ENCODE measurements at regions not wholly inside any gene's neighbourhood (a gene's known extent, or its start where the extent isn't known, plus 50 kb on each side); places are given as distances from the start of the nearest gene placed in this dataset.

GRCh38 chr3:69690-70089 lies 126.9 kb upstream of the CHL1 start:
- Histone ChIP-seq H3K4me3 (replicated peaks in 1 of 3; ENCODE audit: low read depth in 2 of 3, low read length in 3 of 3) (no peak overlapping the region), H3K9ac (ENCODE audit: insufficient read depth, low read length, poor library complexity, severe bottlenecking) (no peak overlapping the region), H3K27me3 (ENCODE audit: control insufficient read depth in 2 of 2, insufficient read depth in 2 of 2, low read length in 2 of 2) (no peaks in the 10 kb centered on the region), H3K4me2 (replicated peaks; ENCODE audit: extremely low read depth, low read length, poor library complexity, severe bottlenecking) (no peak overlapping the region), H3K4me1 (ENCODE audit: control insufficient read depth in 1 of 2, insufficient read depth in 2 of 2, low read length in 2 of 2) (no peaks in the 10 kb centered on the region), H3K36me3 (replicated peaks in 1 of 2; ENCODE audit: control insufficient read depth in 1 of 2, insufficient read depth in 2 of 2, low read length in 2 of 2) (no peaks in the 10 kb centered on the region), H3K27ac (ENCODE audit: low read depth in 1 of 2, low read length in 2 of 2) (no peak overlapping the region), H3K9me3 (replicated peaks in 1 of 2; ENCODE audit: control insufficient read depth in 1 of 2, insufficient read depth in 1 of 2, low read length in 2 of 2) (no peaks in the 10 kb centered on the region), H4K20me1 (ENCODE audit: insufficient read depth, low read length) (no peaks in the 10 kb centered on the region), H3K79me2 (ENCODE audit: insufficient read depth, low read length) (no peaks in the 10 kb centered on the region), H2AFZ (ENCODE audit: insufficient read depth, low read depth, low read length, poor library complexity, severe bottlenecking) (no peak overlapping the region)
- Mint-ChIP-seq H3K4me3 (no peak overlapping the region), H3K27me3 (ENCODE audit: low read depth in 3 of 3) (no peaks in the 10 kb centered on the region), H3K36me3 (no peaks in the 10 kb centered on the region), H3K27ac (no peak overlapping the region), H3K9me3 (peaks cover 0 to 5% (median 0%) of the 10 kb centered on the region in 7 donors), H3K4me1 (no peaks in the 10 kb centered on the region)
- WGBS (ENCODE audit: insufficient coverage), result no CpG with 5 or more reads among the region's 1 CpG
- no peak for DNase-seq
- TF ChIP-seq CTCF (IDR thresholded peaks at IDR 0.05), result no peak
- intact Hi-C loops (cut with micrococcal nuclease), result no loop called here

DNA sequence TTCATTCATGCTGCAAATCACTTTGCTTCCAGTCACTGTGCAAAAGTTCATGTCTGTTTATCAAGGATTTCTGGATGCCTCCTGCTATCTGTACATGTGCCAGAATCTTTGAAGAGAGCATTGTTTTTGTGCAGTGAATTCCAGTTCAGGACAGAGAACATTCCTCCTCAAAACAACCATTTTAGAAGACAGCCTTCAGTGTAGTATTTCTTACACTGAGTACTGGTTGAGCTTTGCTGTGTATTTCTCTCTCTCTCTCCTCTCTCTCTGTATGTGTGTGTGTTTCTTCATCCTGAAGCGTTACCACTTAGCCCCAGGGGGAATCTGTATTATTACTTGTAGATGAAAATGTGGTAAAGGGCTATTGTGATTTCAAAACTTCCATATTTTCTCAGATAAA lies 123.8 kb upstream of the CHL1 start:
- no peaks in the 10 kb centered on the region for H3K4me1 ChIP-seq (ENCODE audit: control insufficient read depth in 1 of 2, insufficient read depth in 2 of 2, low read length in 2 of 2)
- H3K27ac ChIP-seq (ENCODE audit: low read depth in 1 of 2, low read length in 2 of 2), result no peak overlapping the region
- Mint-ChIP-seq H3K4me1 (no peaks in the 10 kb centered on the region), H3K36me3 (no peaks in the 10 kb centered on the region), H3K27ac (no peak overlapping the region), H3K4me3 (no peak overlapping the region), H3K27me3 (ENCODE audit: low read depth in 3 of 3) (no peaks in the 10 kb centered on the region), H3K9me3 (peaks cover 0 to 4% (median 3%) of the 10 kb centered on the region in 7 donors)
- no peak overlapping the region for H3K4me2 ChIP-seq (replicated peaks; ENCODE audit: extremely low read depth, low read length, poor library complexity, severe bottlenecking)
- no peak for TF ChIP-seq CTCF (IDR thresholded peaks at IDR 0.05)
- no peaks in the 10 kb centered on the region for H3K27me3 ChIP-seq (ENCODE audit: control insufficient read depth in 2 of 2, insufficient read depth in 2 of 2, low read length in 2 of 2)
- no peaks in the 10 kb centered on the region for H3K9me3 ChIP-seq (replicated peaks in 1 of 2; ENCODE audit: control insufficient read depth in 1 of 2, insufficient read depth in 1 of 2, low read length in 2 of 2)
- intact Hi-C loops (cut with micrococcal nuclease), result no loop called here
- no peak overlapping the region for H3K4me3 ChIP-seq (replicated peaks in 1 of 3; ENCODE audit: low read depth in 2 of 3, low read length in 3 of 3)
- H4K20me1 ChIP-seq (ENCODE audit: insufficient read depth, low read length), result no peaks in the 10 kb centered on the region
- H2AFZ ChIP-seq (ENCODE audit: insufficient read depth, low read depth, low read length, poor library complexity, severe bottlenecking), result no peak overlapping the region
- DNase-seq, result no peak
- no CpG with 5 or more reads among the region's 1 CpG for WGBS (ENCODE audit: insufficient coverage)
- no peaks in the 10 kb centered on the region for H3K79me2 ChIP-seq (ENCODE audit: insufficient read depth, low read length)
- H3K36me3 ChIP-seq (replicated peaks in 1 of 2; ENCODE audit: control insufficient read depth in 1 of 2, insufficient read depth in 2 of 2, low read length in 2 of 2), result no peaks in the 10 kb centered on the region
- H3K9ac ChIP-seq (ENCODE audit: insufficient read depth, low read length, poor library complexity, severe bottlenecking), result no peak overlapping the region
